ENCODE measurements at regions not wholly inside any gene's neighbourhood (a gene's known extent, or its start where the extent isn't known, plus 50 kb on each side); places are given as distances from the start of the nearest gene placed in this dataset.

GRCh38 chr6:141946502-141946901 lies 186.2 kb upstream of the GJE1 start:
- Histone ChIP-seq H3K36me3 (ENCODE audit: insufficient read depth, low read length) (no peaks in the 10 kb centered on the region), H3K27ac (ENCODE audit: low read length) (no peak overlapping the region), H3K9me3 (ENCODE audit: low read length) (no peaks in the 10 kb centered on the region), H3F3A (ENCODE audit: insufficient read depth, low read length, poor library complexity, severe bottlenecking) (no peaks in the 10 kb centered on the region), H3K79me2 (replicated peaks; ENCODE audit: insufficient read depth, low read length) (no peaks in the 10 kb centered on the region), H3K4me2 (ENCODE audit: low read length) (no peak overlapping the region), H3K4me3 (ENCODE audit: low read length) (no peak overlapping the region), H2AFZ (ENCODE audit: low read depth, low read length) (no peak overlapping the region), H4K20me1 (ENCODE audit: insufficient read depth) (no peaks in the 10 kb centered on the region), H3K27me3 (ENCODE audit: insufficient read depth, low read depth, low read length) (no peaks in the 10 kb centered on the region), H3K9me2 (ENCODE audit: insufficient read depth, low read length) (no peaks in the 10 kb centered on the region), H3K9ac (ENCODE audit: low read length) (no peak overlapping the region)
- no peak for TF ChIP-seq TAF1 (IDR thresholded peaks at IDR 0.05; ENCODE audit: low read depth)
- TF ChIP-seq POLR2AphosphoS5 (IDR thresholded peaks at IDR 0.05) = no peak
- TF ChIP-seq, protein P1, sequence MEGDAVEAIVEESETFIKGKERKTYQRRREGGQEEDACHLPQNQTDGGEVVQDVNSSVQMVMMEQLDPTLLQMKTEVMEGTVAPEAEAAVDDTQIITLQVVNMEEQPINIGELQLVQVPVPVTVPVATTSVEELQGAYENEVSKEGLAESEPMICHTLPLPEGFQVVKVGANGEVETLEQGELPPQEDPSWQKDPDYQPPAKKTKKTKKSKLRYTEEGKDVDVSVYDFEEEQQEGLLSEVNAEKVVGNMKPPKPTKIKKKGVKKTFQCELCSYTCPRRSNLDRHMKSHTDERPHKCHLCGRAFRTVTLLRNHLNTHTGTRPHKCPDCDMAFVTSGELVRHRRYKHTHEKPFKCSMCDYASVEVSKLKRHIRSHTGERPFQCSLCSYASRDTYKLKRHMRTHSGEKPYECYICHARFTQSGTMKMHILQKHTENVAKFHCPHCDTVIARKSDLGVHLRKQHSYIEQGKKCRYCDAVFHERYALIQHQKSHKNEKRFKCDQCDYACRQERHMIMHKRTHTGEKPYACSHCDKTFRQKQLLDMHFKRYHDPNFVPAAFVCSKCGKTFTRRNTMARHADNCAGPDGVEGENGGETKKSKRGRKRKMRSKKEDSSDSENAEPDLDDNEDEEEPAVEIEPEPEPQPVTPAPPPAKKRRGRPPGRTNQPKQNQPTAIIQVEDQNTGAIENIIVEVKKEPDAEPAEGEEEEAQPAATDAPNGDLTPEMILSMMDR (IDR thresholded peaks at IDR 0.05; ENCODE audit: poor library complexity, severe bottlenecking) = no peak
- no peak for TF ChIP-seq RAD21 (conservative IDR thresholded peaks at IDR 0.05)
- no peak for TF ChIP-seq SMC3 (conservative IDR thresholded peaks at IDR 0.05; ENCODE audit: poor library complexity)
- no peak for TF ChIP-seq EZH2 (IDR thresholded peaks at IDR 0.05; ENCODE audit: borderline replicate concordance, insufficient read depth, low read length, poor library complexity, severe bottlenecking)
- TF ChIP-seq EP300 (conservative IDR thresholded peaks at IDR 0.05; ENCODE audit: poor library complexity, severe bottlenecking) = no peak
- TF ChIP-seq MXI1 (conservative IDR thresholded peaks at IDR 0.05; ENCODE audit: poor library complexity, severe bottlenecking) = no peak
- no peak for TF ChIP-seq REST (IDR thresholded peaks at IDR 0.05; ENCODE audit: borderline replicate concordance)

DNA sequence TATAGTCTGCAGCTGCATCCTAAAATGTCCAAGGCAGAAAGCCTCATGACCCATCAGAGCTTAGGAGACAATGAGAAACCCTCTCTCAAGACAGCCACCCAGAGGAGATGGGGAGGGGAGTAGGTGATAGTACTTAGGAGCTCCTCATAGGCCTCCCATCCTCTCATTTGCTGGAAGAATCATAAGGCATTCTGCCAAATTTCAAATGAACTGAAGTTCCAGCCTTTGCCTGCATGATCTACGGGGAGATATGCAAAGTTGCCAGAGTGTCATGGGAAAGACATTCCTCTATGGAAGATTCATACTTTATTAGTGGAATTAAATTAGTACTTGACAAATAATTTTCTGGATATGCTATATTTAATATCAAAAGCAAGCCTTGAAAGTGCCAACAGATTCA lies 194.1 kb upstream of the GJE1 start:
- Histone ChIP-seq H3F3A (ENCODE audit: insufficient read depth, low read length, poor library complexity, severe bottlenecking) (no peaks in the 10 kb centered on the region), H4K20me1 (ENCODE audit: insufficient read depth) (no peaks in the 10 kb centered on the region), H3K27ac (ENCODE audit: low read length) (no peak overlapping the region), H3K4me2 (ENCODE audit: low read length) (no peak overlapping the region), H3K4me3 (ENCODE audit: low read length) (no peak overlapping the region), H2AFZ (ENCODE audit: low read depth, low read length) (no peak overlapping the region), H3K9me3 (ENCODE audit: low read length) (no peaks in the 10 kb centered on the region), H3K36me3 (ENCODE audit: insufficient read depth, low read length) (no peaks in the 10 kb centered on the region), H3K27me3 (ENCODE audit: insufficient read depth, low read depth, low read length) (no peaks in the 10 kb centered on the region), H3K9ac (ENCODE audit: low read length) (no peak overlapping the region), H3K79me2 (replicated peaks; ENCODE audit: insufficient read depth, low read length) (no peaks in the 10 kb centered on the region), H3K9me2 (ENCODE audit: insufficient read depth, low read length) (no peaks in the 10 kb centered on the region)
- TF ChIP-seq SMC3 (conservative IDR thresholded peaks at IDR 0.05; ENCODE audit: poor library complexity) (no peak), MXI1 (conservative IDR thresholded peaks at IDR 0.05; ENCODE audit: poor library complexity, severe bottlenecking) (no peak), TAF1 (IDR thresholded peaks at IDR 0.05; ENCODE audit: low read depth) (no peak), EZH2 (IDR thresholded peaks at IDR 0.05; ENCODE audit: borderline replicate concordance, insufficient read depth, low read length, poor library complexity, severe bottlenecking) (no peak), EP300 (conservative IDR thresholded peaks at IDR 0.05; ENCODE audit: poor library complexity, severe bottlenecking) (no peak), POLR2AphosphoS5 (IDR thresholded peaks at IDR 0.05) (no peak), RAD21 (conservative IDR thresholded peaks at IDR 0.05) (no peak), REST (IDR thresholded peaks at IDR 0.05; ENCODE audit: borderline replicate concordance) (no peak)
- TF ChIP-seq, protein P1 (IDR thresholded peaks at IDR 0.05; ENCODE audit: poor library complexity, severe bottlenecking) = no peak

All from neural cell (in vitro differentiated cells).